Skin epidermis (tissue), 12 donors: ENCODE measurements at regions not wholly inside any gene's neighbourhood (a gene's known extent, or its start where the extent isn't known, plus 50 kb on each side); places are given as distances from the start of the nearest gene placed in this dataset.

ENCODE experiments used
- H3K27ac ChIP-seq, 21 experiments: fragments of 200-600 bp; sonication (generic) in 11 of 21; one replicate each; pipeline ENCODE4 v1.5.0; 2020; ENCODE audit warnings: mild to moderate bottlenecking in 3 of 21, inconsistent platforms in 2 of 21, moderate library complexity in 2 of 21
- H3K4me3 ChIP-seq, 7 experiments: fragments of 200-600 bp; sonication (generic) in 2 of 7; one replicate each; pipeline ENCODE4 v1.5.0; 2020; ENCODE audit warnings: inconsistent platforms in 2 of 7, mild to moderate bottlenecking in 2 of 7, moderate library complexity in 1 of 7

- no peak overlapping the region for H3K4me3 ChIP-seq
Measured at GRCh38 chr10:123434435-123435039, 231.6 kb upstream of the GPR26 start.

GRCh38 chr10:123442901-123443300 is 223.3 kb upstream of the GPR26 start:
- Histone ChIP-seq H3K4me3 (no peak overlapping the region), H3K27ac (no peak overlapping the region)

More at GRCh38 chr10:123434435-123435039, 231.6 kb upstream of the GPR26 start:
- no peak overlapping the region for H3K27ac ChIP-seq

- Histone ChIP-seq H3K27ac (no peak overlapping the region), H3K4me3 (no peak overlapping the region)
Measured at GRCh38 chr10:123443924-123444323, 222.2 kb upstream of the GPR26 start.

GRCh38 chr10:123445261-123445775 is 220.8 kb upstream of the GPR26 start:
- no peak overlapping the region for H3K27ac ChIP-seq
- no peak overlapping the region for H3K4me3 ChIP-seq

GRCh38 chr10:123446449-123447156 is 219.6 kb upstream of the GPR26 start:
- H3K27ac ChIP-seq: no peak overlapping the region
- H3K4me3 ChIP-seq: no peak overlapping the region

- no peak overlapping the region for H3K4me3 ChIP-seq
Measured at GRCh38 chr10:123449234-123449962, 216.8 kb upstream of the GPR26 start.

GRCh38 chr10:123450956-123451605 is 215.1 kb upstream of the GPR26 start:
- Histone ChIP-seq H3K4me3 (no peak overlapping the region), H3K27ac (no peak overlapping the region)

More at GRCh38 chr10:123449234-123449962, 216.8 kb upstream of the GPR26 start:
- H3K27ac ChIP-seq: no peak overlapping the region

GRCh38 chr10:123451618-123452245 is 214.4 kb upstream of the GPR26 start:
- H3K4me3 ChIP-seq: no peak overlapping the region
- no peak overlapping the region for H3K27ac ChIP-seq

GRCh38 chr10:123454987-123455386 is 211.2 kb upstream of the GPR26 start:
- H3K4me3 ChIP-seq: no peak overlapping the region

GRCh38 chr10:123455861-123456260 is 210.3 kb upstream of the GPR26 start:
- Histone ChIP-seq H3K4me3 (no peak overlapping the region), H3K27ac (no peak overlapping the region)

More at GRCh38 chr10:123454987-123455386, 211.2 kb upstream of the GPR26 start:
- no peak overlapping the region for H3K27ac ChIP-seq

GRCh38 chr10:123458933-123459332 is 207.2 kb upstream of the GPR26 start:
- Histone ChIP-seq H3K27ac (no peak overlapping the region), H3K4me3 (no peak overlapping the region)

GRCh38 chr10:123459371-123460091 is 206.6 kb upstream of the GPR26 start:
- Histone ChIP-seq H3K27ac (no peak overlapping the region), H3K4me3 (no peak overlapping the region)

- Histone ChIP-seq H3K27ac (no peak overlapping the region), H3K4me3 (no peak overlapping the region)
Measured at GRCh38 chr10:123462246-123462645, 203.9 kb upstream of the GPR26 start.

GRCh38 chr10:123462756-123463155 is 203.4 kb upstream of the GPR26 start:
- Histone ChIP-seq H3K4me3 (no peak overlapping the region), H3K27ac (no peak overlapping the region)

GRCh38 chr10:123463181-123463580 is 203.0 kb upstream of the GPR26 start:
- no peak overlapping the region for H3K4me3 ChIP-seq
- no peak overlapping the region for H3K27ac ChIP-seq

GRCh38 chr10:123463698-123464097 is 202.5 kb upstream of the GPR26 start:
- Histone ChIP-seq H3K4me3 (no peak overlapping the region), H3K27ac (no peak overlapping the region)

GRCh38 chr10:123464430-123465323 is 201.5 kb upstream of the GPR26 start:
- Histone ChIP-seq H3K4me3 (no peak overlapping the region), H3K27ac (no peak overlapping the region)

GRCh38 chr10:123470336-123470921 is 195.7 kb upstream of the GPR26 start:
- no peak overlapping the region for H3K27ac ChIP-seq
- no peak overlapping the region for H3K4me3 ChIP-seq
